ENCODE measurements at regions not wholly inside any gene's neighbourhood (a gene's known extent, or its start where the extent isn't known, plus 50 kb on each side); places are given as distances from the start of the nearest gene placed in this dataset.

DNA sequence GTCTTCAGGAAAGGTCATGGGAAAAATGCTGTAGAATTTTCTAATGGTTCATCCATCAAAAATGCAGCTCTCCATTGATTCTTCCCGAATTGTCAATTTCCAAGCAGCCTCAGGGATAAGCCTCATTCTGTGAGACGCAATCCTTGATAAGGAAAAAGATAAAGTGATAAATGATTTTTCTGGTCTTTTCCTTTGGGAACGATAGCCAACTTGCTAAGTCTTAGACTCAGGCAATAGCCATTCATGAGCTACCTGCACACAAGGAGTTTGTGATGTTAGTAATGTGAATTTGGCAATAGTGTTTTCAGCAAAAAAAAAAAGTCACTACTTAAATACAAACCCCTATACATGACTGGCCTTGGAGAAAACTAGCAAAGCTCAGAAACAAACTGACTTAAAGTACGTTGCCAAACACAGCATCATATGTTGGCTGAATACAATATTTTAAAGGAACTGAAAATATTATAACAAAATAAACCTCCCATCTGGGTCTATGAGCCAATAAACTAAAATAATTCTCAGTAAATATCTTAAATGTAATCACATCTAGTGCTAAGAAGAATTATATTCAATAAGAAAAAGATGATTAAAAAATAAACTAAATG, 75.5 kb downstream of the KLF6 start:
- Histone ChIP-seq H3K9me3 (no peaks in the 10 kb centered on the region), H3K27ac (no peak overlapping the region), H3K27me3 (no peaks in the 10 kb centered on the region), H3K36me3 (no peaks in the 10 kb centered on the region), H3K4me3 (no peak overlapping the region), H3K4me1 (no peaks in the 10 kb centered on the region)
- no peak for ATAC-seq
- DNase-seq = no peak
- intact Hi-C loops (cut with DNase I; ENCODE audit: low total_unique reads) = loop anchor here (10.0 kb wide), 1 partner anchor 145 kb away; no protein-coding TSS in a partner anchor
- TF ChIP-seq POLR2A (IDR thresholded peaks at IDR 0.05) = no peak
- TF ChIP-seq, protein P1, sequence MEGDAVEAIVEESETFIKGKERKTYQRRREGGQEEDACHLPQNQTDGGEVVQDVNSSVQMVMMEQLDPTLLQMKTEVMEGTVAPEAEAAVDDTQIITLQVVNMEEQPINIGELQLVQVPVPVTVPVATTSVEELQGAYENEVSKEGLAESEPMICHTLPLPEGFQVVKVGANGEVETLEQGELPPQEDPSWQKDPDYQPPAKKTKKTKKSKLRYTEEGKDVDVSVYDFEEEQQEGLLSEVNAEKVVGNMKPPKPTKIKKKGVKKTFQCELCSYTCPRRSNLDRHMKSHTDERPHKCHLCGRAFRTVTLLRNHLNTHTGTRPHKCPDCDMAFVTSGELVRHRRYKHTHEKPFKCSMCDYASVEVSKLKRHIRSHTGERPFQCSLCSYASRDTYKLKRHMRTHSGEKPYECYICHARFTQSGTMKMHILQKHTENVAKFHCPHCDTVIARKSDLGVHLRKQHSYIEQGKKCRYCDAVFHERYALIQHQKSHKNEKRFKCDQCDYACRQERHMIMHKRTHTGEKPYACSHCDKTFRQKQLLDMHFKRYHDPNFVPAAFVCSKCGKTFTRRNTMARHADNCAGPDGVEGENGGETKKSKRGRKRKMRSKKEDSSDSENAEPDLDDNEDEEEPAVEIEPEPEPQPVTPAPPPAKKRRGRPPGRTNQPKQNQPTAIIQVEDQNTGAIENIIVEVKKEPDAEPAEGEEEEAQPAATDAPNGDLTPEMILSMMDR (IDR thresholded peaks at IDR 0.05 in 4 of 5, conservative IDR thresholded peaks at IDR 0.05 in 1 of 5) = no peak
- in situ Hi-C loops (cut with MboI; ENCODE audit: low sequenced_read_pairs in 4 of 4) = no loop called here

DNA sequence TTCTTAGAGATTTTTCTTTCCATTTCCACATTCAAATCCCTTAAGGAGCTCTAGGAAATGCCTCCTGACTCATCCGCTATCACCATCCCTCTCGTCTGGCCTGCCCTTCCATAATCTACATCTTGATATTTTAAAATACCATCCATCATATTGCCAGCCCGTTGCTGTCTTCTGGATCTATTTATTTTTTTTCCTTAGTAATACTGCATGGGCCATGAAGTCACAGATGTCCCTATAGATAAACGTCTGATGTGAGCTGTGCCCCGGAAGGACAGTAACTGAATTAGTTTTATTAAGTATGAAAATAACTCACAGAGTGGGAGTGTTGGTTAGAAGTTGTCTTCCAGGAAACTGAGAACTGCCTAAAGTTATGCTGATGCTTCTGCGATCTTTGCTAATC, 76.2 kb downstream of the KLF6 start:
- Histone ChIP-seq H3K27me3 (no peaks in the 10 kb centered on the region), H3K9me3 (no peaks in the 10 kb centered on the region), H3K4me3 (no peak overlapping the region), H3K36me3 (no peaks in the 10 kb centered on the region), H3K4me1 (no peaks in the 10 kb centered on the region), H3K27ac (no peak overlapping the region)
- TF ChIP-seq, protein P1 (IDR thresholded peaks at IDR 0.05 in 4 of 5, conservative IDR thresholded peaks at IDR 0.05 in 1 of 5) = no peak
- no peak for TF ChIP-seq POLR2A (IDR thresholded peaks at IDR 0.05)
- in situ Hi-C loops (cut with MboI; ENCODE audit: low sequenced_read_pairs in 4 of 4) (no loop called here), intact Hi-C loops (cut with DNase I; ENCODE audit: low total_unique reads) (no loop called here)
- DNase-seq = no peak
- no peak for ATAC-seq

DNA sequence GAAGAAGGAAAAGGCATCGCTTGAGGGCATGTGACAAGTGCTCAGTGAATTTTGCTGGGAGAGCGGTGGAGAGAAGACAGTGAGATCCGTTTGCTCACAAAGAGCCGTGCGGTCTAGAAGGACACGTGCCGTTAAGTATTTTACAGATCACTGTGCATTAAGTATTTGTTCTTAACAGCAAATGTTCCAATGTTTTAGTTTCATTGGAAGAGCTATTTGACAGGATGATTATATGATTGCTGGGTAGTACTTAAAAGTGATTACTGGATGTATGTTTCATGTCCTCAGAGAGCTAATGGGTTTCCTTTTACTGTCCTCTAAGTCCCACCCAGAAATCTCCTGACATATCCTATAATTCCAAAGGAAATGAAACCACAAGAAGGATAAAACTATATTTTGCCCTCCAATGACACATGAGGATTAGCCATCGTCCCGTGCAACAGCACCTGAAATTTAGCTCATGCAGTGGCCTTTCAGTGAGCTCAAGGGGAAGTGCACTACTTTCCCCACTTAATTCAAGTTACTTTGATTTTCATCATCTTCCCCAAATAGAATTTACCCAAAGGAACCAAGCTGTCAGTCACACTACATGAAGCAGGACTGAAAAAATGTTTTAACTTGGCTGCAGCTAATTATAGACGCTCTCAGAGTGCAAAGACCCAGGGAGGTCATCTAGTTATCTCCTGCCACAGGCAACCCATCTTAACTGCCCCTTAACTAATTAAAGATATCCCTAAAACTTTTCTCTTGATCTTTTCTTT, 80.3 kb downstream of the KLF6 start:
- Histone ChIP-seq H3K36me3 (no peaks in the 10 kb centered on the region), H3K4me3 (no peak overlapping the region), H3K27me3 (no peaks in the 10 kb centered on the region), H3K27ac (no peak overlapping the region), H3K4me1 (no peaks in the 10 kb centered on the region), H3K9me3 (no peaks in the 10 kb centered on the region)
- ATAC-seq (no peak), DNase-seq (no peak)
- TF ChIP-seq, protein P1 (IDR thresholded peaks at IDR 0.05 in 4 of 5, conservative IDR thresholded peaks at IDR 0.05 in 1 of 5) = no peak
- TF ChIP-seq POLR2A (IDR thresholded peaks at IDR 0.05) = no peak
- intact Hi-C loops (cut with DNase I; ENCODE audit: low total_unique reads) (no loop called here), in situ Hi-C loops (cut with MboI; ENCODE audit: low sequenced_read_pairs in 4 of 4) (no loop called here)

DNA sequence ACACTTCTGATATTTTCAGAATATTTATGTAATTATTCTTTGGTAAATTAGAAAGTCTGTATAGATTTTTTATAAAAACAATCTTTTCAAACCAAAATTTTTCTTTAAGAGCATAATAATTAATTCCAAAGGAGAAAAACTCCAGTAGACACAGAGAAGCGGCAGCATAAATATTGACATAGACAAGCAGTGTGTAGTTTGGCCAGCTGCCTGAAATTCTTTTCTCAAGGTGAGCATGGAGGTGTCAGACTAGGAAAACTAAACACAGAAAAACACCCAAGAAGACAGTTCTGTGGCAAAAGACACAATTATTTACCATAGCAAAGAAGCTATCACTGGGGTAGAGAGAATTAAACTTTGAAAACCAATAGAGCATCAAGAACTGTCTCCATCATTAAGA, 82.4 kb downstream of the KLF6 start:
- H3K4me1 ChIP-seq = no peaks in the 10 kb centered on the region
- ATAC-seq (no peak), DNase-seq (no peak)
- TF ChIP-seq, protein P1 (IDR thresholded peaks at IDR 0.05 in 4 of 5, conservative IDR thresholded peaks at IDR 0.05 in 1 of 5) = no peak
- no peak for TF ChIP-seq POLR2A (IDR thresholded peaks at IDR 0.05)
- no peak overlapping the region for H3K4me3 ChIP-seq
- H3K9me3 ChIP-seq = no peaks in the 10 kb centered on the region
- no peaks in the 10 kb centered on the region for H3K27me3 ChIP-seq
- no peak overlapping the region for H3K27ac ChIP-seq
- H3K36me3 ChIP-seq = no peaks in the 10 kb centered on the region
- intact Hi-C loops (cut with DNase I; ENCODE audit: low total_unique reads) (no loop called here), in situ Hi-C loops (cut with MboI; ENCODE audit: low sequenced_read_pairs in 4 of 4) (no loop called here)

Measured in gastrocnemius medialis (tissue), 4 donors.